Smooth muscle cell (in vitro differentiated cells): ENCODE measurements at regions not wholly inside any gene's neighbourhood (a gene's known extent, or its start where the extent isn't known, plus 50 kb on each side); places are given as distances from the start of the nearest gene placed in this dataset.
"Not testable (repeated sequence)": the region's sequence is repeated elsewhere in the genome, so short reads cannot be mapped to it uniquely, and the experiment has no call there.

Experiments
- DNase-seq: peaks from one replicate; lab custom pipeline; 2025; ENCODE audit not compliant: unreplicated experiment; lab: John Stamatoyannopoulos, UW
- H2AFZ ChIP-seq: fragments of 200-600 bp; sonication (generic); 2 replicates; pipeline ENCODE4 v1.6.0; 2016; ENCODE audit warnings: antibody characterized with exemption, low read depth, mild to moderate bottlenecking
- H3F3A ChIP-seq: fragments of 200-600 bp; sonication (generic); 2 replicates; pipeline ENCODE4 v1.6.0; 2017; ENCODE audit warnings: antibody characterized with exemption, low read depth
- H3K27ac ChIP-seq: fragments of 200-600 bp; sonication (generic); 2 replicates; pipeline ENCODE4 v1.5.1; 2016; ENCODE audit warnings: low read depth, mild to moderate bottlenecking
- H3K27me3 ChIP-seq: fragments of 200-600 bp; sonication (generic); 2 replicates; pipeline ENCODE4 v1.6.1; 2016; ENCODE audit warnings: low read depth, mild to moderate bottlenecking
- H3K36me3 ChIP-seq: fragments of 200-600 bp; sonication (generic); 2 replicates; pipeline ENCODE4 v1.5.1; 2016; ENCODE audit warnings: low read depth
- H3K4me1 ChIP-seq: fragments of 200-600 bp; sonication (generic); 2 replicates; pipeline ENCODE4 v1.5.1; 2016; ENCODE audit warnings: low read depth
- H3K4me2 ChIP-seq: fragments of 200-600 bp; sonication (generic); 2 replicates; pipeline ENCODE4 v1.6.0; 2016; ENCODE audit warnings: mild to moderate bottlenecking
- H3K4me3 ChIP-seq: fragments of 200-600 bp; sonication (generic); 2 replicates; pipeline ENCODE4 v1.5.1; 2016; ENCODE audit warnings: mild to moderate bottlenecking
- H3K79me2 ChIP-seq: fragments of 200-600 bp; sonication (generic); 2 replicates; pipeline ENCODE4 v1.6.0; 2016; ENCODE audit warnings: low read depth, mild to moderate bottlenecking
- H3K9ac ChIP-seq: fragments of 200-600 bp; sonication (generic); 2 replicates; pipeline ENCODE4 v1.6.0; 2016; ENCODE audit warnings: low read depth
- H3K9me3 ChIP-seq: fragments of 200-600 bp; sonication (generic); replicated peaks from 2 replicates; pipeline ENCODE4 v1.5.1; 2016; ENCODE audit warnings: low read depth
- H4K20me1 ChIP-seq: fragments of 200-600 bp; sonication (generic); 2 replicates; pipeline ENCODE4 v1.6.0; 2016; ENCODE audit warnings: low read depth
- WGBS: methylation state at CpG from one replicate; pipeline ENCODE4 v1.1.7; 2016; ENCODE audit warnings: low lambda C conversion rate; 5-methylcytosine and 5-hydroxymethylcytosine counted together
- TF ChIP-seq, protein P1 (sequence below): fragments of 200-600 bp; sonication (generic); IDR thresholded peaks from 2 replicates; pipeline ENCODE4 v1.5.1; 2017; ENCODE audit warnings: borderline replicate concordance, mild to moderate bottlenecking, antibody characterized with exemption; ENCODE audit not compliant: insufficient read depth, poor library complexity, severe bottlenecking

DNA sequence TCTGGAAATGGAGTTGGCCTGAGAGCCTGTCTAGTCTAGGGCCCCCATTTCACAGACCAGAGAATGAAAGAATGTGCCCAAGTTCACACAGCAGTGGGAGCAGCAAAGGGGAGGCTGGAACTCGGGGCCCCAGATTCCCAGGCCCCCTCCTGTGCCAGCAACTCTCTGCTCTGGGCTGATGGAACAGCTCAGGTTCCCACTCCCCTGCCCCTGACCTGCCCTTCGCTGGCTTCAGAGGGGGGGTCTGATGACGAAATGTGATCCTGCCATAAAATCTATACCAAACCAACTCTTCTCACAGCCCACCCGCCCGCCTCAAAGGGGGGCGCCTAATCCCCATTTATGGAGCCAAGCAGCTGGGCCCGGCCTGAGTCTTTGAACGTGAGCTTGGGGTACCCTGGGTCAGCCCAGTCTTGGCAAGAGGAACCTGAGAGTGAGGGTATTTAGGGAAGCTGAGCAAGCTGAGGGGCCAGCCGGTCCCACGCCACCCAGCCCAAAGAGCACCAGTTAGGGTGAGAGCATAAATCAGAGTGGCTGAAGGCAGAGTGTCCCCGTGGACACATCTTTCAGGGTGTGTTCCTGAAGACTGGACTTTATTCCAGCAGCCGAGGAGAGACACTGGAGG is 65.0 kb downstream of the FOXD2 start:
- no peaks in the 10 kb centered on the region for H3K9me3 ChIP-seq
- no peak for DNase-seq
- no peak overlapping the region for H3K4me3 ChIP-seq
- H3K27me3 ChIP-seq: peaks cover 95% of the 10 kb centered on the region
- H3K4me2 ChIP-seq: no peak overlapping the region
- no peaks in the 10 kb centered on the region for H3F3A ChIP-seq
- H3K36me3 ChIP-seq: no peaks in the 10 kb centered on the region
- 82% methylated on average over 12 of the region's 12 CpGs for WGBS
- H2AFZ ChIP-seq: no peak overlapping the region
- no peaks in the 10 kb centered on the region for H3K4me1 ChIP-seq
- no peak overlapping the region for H3K27ac ChIP-seq
- H3K79me2 ChIP-seq: no peaks in the 10 kb centered on the region
- no peaks in the 10 kb centered on the region for H4K20me1 ChIP-seq
- no peak overlapping the region for H3K9ac ChIP-seq
- TF ChIP-seq, protein P1, sequence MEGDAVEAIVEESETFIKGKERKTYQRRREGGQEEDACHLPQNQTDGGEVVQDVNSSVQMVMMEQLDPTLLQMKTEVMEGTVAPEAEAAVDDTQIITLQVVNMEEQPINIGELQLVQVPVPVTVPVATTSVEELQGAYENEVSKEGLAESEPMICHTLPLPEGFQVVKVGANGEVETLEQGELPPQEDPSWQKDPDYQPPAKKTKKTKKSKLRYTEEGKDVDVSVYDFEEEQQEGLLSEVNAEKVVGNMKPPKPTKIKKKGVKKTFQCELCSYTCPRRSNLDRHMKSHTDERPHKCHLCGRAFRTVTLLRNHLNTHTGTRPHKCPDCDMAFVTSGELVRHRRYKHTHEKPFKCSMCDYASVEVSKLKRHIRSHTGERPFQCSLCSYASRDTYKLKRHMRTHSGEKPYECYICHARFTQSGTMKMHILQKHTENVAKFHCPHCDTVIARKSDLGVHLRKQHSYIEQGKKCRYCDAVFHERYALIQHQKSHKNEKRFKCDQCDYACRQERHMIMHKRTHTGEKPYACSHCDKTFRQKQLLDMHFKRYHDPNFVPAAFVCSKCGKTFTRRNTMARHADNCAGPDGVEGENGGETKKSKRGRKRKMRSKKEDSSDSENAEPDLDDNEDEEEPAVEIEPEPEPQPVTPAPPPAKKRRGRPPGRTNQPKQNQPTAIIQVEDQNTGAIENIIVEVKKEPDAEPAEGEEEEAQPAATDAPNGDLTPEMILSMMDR: no peak

DNA sequence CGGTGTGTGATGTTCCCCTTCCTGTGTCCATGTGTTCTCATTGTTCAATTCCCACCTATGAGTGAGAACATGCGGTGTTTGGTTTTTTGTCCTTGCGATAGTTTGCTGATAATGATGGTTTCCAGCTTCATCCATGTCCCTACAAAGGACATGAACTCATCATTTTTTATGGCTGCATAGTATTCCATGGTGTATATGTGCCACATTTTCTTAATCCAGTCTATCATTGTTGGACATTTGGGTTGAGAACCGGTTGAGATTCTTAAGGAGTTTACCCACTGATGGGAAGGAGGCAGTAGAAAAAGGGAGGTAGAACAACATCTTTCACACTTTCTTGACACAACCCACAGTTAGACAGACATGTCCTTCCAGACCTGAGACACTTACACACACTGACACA is 67.0 kb downstream of the FOXD2 start:
- not testable (repeated sequence) for DNase-seq, H3K9me3 ChIP-seq, H3K9ac ChIP-seq, H2AFZ ChIP-seq, H3K36me3 ChIP-seq, H3F3A ChIP-seq, H3K4me2 ChIP-seq, H3K27ac ChIP-seq, H3K79me2 ChIP-seq, H3K4me3 ChIP-seq, H4K20me1 ChIP-seq
- peaks cover 11% of the 10 kb centered on the region for H3K4me1 ChIP-seq
- H3K27me3 ChIP-seq: peaks cover 95% of the 10 kb centered on the region
- WGBS: 95% methylated on average over 1 of the region's 4 CpGs

DNA sequence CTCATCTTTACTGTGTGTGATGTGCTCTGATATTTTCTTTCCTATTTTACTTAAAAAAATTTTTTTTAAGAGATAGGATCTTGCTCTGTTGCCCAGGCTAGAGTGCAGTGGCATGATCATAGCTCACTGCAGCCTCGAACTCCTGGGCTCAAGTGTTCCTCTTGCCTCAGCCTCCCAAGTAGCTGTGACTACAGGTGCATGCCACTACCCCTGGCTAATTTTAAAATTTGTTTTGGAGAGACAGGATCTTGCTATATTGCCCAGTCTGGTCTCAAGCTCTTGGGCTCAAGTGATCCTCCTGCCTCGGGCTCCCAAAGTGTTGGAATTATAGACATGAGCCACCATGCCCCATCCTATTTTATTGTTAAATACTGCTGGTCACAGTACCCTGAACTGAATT is 67.4 kb downstream of the FOXD2 start:
- no peaks in the 10 kb centered on the region for H3K36me3 ChIP-seq
- peaks cover 11% of the 10 kb centered on the region for H3K4me1 ChIP-seq
- no peaks in the 10 kb centered on the region for H3K9me3 ChIP-seq
- peaks cover 95% of the 10 kb centered on the region for H3K27me3 ChIP-seq
- H2AFZ ChIP-seq: no peak overlapping the region
- H3K27ac ChIP-seq: no peak overlapping the region
- WGBS: 70% methylated on average over 2 of the region's 2 CpGs
- no peaks in the 10 kb centered on the region for H3K79me2 ChIP-seq
- no peak for DNase-seq
- no peak overlapping the region for H3K4me2 ChIP-seq
- H4K20me1 ChIP-seq: no peaks in the 10 kb centered on the region
- TF ChIP-seq, protein P1: no peak
- no peaks in the 10 kb centered on the region for H3F3A ChIP-seq
- no peak overlapping the region for H3K4me3 ChIP-seq
- no peak overlapping the region for H3K9ac ChIP-seq

DNA sequence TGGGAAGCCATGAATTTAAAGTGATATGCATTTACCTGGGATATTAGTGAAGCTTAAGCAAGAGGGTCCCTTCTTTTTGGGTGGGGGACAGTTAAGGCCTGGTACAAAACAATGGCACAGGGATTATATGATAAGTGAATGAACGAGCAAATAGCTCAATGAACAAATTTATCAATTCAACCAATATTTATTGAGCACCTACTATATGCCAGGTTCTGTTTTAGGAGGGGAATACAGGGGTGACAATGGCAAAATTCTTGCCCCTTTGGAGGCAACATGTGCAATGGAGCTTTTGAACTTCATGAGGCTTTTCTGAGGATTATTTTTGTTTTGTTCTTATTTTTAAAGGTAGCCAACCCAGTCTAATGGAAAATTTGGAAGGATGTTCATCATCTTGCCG is 68.2 kb downstream of the FOXD2 start:
- H3K4me3 ChIP-seq: no peak overlapping the region
- H3K4me1 ChIP-seq: peaks cover 11% of the 10 kb centered on the region
- H3K4me2 ChIP-seq: no peak overlapping the region
- H4K20me1 ChIP-seq: no peaks in the 10 kb centered on the region
- H3K9ac ChIP-seq: no peak overlapping the region
- H3K27ac ChIP-seq: no peak overlapping the region
- WGBS: 80% methylated on average over 2 of the region's 2 CpGs
- no peak for DNase-seq
- TF ChIP-seq, protein P1: no peak
- no peaks in the 10 kb centered on the region for H3F3A ChIP-seq
- peaks cover 95% of the 10 kb centered on the region for H3K27me3 ChIP-seq
- H3K36me3 ChIP-seq: no peaks in the 10 kb centered on the region
- no peaks in the 10 kb centered on the region for H3K79me2 ChIP-seq
- no peaks in the 10 kb centered on the region for H3K9me3 ChIP-seq
- no peak overlapping the region for H2AFZ ChIP-seq
